CD4-positive, alpha-beta T cell treated with Interleukin-15 for 1 hour (primary cell): ENCODE measurements at regions not wholly inside any gene's neighbourhood (a gene's known extent, or its start where the extent isn't known, plus 50 kb on each side); places are given as distances from the start of the nearest gene placed in this dataset.

ENCODE experiments used
- DNase-seq: peaks from one replicate; pipeline ENCODE4 v3.0.0-alpha.2; 2020

DNA sequence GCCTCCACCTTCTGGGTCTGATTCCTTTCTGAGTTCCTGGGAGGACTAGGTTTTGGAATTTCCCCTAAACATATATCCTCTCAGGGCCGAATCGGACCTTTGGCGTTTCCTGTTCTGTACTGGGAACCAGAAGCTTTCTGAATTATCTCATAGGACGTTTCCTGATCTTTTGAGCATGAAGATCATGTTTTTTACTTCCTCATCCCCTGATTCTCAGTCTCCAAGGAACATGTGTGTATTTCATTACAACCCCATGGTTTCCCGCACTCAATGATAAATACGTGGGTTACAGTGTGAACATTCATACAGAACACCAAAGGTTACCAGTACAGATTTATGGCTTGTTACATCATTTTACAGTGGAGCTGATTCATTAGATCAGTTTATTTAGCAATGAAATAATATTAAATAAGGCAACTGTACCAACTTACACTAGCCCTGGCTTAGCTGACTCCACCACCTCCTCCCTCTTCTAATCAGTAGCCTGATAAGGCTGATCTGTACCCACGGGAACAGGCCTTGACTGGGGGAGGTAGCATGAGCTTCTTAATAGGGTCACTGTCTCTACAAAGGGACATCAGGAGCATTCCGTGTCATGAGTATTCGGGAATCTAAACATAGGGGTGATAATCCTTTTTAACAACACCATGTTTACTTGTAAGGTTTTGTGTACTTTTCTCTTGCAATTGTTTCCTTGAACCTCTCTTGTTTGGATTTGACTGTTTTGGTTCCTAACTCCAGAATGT, 57.8 kb upstream of the ERRFI1 start:
- DNase-seq, result no peak

DNA sequence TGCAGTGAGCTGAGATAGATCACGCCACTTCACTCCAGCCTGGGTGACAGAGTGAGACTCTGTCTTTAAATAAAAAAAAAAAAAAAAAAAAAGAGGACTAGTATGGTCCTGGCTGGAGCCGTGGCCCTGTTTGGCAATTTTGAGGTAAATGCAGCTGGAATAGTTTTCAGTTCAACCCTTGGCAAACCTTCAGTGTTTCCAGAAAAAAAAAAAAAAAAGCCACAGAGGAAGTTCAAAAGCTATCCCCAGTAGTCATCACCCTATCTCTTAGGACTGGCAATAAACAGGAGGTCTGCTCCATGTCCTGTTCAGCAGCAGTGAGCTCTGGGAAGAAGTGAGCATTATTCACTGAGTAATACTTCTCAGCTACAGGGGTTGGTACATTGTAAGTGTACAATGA, 56.8 kb upstream of the ERRFI1 start:
- DNase-seq, result no peak

DNA sequence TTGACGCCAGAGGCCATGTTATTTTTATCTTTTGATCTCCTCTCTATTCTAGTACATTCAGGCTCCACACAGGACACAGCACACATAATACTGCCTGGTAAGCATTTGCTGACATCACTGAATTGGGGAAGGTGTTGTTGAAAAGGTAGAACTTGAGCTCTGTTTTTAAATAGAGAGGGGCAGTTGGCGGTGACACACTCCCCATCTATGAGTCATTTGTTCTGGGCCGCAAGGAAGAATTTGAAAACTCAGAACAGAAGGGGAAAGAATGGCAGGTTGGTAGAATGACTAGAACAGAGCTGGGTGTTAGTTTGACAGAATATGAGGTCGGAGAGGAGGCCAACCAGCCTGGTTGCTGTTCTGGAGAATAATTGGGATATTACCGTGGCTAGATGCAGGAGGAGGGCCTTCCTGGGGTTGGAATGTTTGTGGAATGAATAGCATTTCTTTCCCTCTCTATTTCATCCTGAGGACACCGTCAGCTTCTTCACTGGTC, 52.1 kb upstream of the ERRFI1 start:
- DNase-seq, result no peak

DNA sequence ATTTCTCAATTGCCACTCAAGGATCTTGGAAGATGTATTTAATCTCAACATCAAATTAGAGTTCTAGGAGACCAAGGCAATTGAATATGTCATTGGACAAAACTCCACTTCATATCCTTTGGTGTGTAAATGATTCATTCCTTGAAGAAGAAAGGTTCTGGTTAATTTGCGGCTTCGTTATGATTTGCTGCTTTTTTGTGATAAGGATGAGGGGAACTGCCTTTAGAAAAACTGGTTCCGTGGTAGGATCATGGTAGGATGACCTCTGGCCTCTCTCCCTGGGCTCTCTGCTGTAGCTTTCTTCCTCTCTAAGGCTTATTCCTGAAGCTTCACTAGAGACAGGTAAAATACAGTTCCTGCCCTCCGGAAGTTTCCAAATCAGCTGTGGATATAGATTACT, 51.5 kb upstream of the ERRFI1 start:
- no peak for DNase-seq

DNA sequence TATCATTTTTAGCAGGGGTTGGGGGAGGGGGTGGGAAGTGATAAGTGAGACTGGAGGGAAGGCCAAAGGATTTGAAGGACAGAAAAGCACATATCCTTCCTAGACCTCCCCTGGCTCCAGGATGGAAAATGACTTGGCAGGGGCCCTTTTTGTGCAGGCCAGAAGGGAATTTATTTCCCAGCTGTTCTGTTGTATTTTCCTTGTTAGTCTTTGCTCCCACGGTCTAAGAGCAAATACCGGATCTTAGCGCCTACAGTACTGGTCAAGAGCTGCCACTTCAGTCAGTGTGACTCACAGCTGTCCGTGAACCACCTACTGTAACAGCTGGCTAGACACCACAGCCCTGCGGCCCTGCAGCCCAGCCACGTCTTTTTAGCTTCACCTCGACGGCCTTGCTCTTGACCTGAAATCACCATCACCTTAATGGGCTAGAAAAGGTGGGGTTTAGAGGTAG, 51.0 kb upstream of the ERRFI1 start:
- DNase-seq, result no peak

DNA sequence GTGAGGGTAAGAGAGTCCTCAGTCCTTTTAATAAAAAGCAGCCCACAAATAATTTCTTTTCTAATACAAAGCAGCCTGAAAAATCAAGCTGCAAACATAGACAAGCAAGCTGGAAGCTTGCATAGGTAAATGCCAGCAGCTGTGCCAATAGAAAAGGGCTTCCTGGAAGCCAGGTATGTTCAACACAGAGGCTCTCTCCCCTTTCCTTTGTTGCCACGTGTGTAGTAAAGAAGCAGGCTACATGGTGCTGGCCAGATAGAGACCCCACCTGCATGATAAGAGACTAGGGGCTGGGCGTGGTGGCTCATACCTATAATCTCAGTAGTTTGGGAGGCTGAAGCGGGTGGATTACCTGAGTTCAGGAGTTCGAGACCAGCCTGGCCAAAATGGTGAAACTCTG, 50.1 kb upstream of the ERRFI1 start:
- no peak for DNase-seq
